HG02970 (cell line): ENCODE measurements at regions not wholly inside any gene's neighbourhood (a gene's known extent, or its start where the extent isn't known, plus 50 kb on each side); places are given as distances from the start of the nearest gene placed in this dataset.

Experiments used
- ATAC-seq: cut with Tn5 transposase; IDR thresholded peaks from one replicate; pipeline ENCODE4 v1.9.1; 2021; ENCODE audit warnings: mild to moderate bottlenecking, moderate library complexity, moderate number of reproducible peaks; ENCODE audit not compliant: unreplicated experiment, low FRiP score

DNA sequence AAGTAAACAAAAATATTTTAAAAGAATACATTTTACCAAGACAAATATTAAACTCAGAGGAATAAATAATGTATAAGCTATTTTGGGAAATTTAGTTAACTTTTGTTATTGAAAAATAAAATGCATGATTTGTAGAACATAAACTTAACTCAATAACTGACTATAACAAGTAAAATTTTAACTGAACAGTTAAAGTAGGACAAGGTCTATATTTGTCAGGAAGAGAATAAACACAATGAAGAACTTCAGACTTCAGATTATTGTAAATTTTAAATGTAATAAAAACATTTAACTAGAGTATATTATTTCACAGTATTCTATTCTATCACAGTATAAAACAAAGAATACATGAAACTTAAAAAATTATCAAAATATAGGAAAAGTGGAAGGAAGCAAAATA lies 948.8 kb upstream of the USP15 start:
- no peak for ATAC-seq

DNA sequence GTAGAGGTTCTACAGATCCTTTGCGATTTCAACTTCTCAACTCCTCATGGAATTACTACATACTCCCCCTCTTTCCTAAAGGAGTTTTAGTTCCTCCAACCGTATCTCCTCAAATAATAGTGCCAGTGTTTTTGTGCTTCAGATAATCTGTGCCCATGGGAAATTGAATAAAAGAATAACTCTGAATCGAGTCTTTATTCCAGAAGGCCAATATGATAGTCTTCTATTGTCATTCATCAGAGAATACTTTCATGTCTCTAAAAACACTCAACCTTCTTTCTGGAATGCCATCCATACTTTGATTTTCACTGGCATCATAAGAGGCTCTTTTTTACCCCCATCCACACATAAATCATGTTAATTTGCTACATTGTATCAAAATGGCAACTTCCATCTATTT lies 911.3 kb upstream of the USP15 start:
- no peak for ATAC-seq

DNA sequence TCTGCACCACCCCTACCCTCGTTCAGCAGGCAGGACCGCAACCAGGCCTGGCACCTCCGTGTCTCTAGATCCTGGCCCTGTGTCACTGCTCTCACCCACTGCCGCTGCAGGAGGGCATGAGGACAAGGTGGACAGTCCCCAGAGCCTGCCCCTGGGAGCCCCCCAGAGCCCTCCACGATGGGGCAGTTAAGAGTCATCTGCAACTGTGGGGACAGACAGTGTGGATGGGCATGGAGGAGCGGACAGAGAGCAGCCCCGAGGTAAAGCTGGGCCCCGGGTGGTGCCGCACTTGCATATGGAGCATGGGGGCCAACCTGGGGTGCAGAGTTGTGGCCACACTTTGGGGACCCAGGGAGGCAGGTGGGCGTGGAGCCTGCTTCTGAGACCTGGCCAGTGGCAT lies 905.1 kb upstream of the USP15 start:
- ATAC-seq = no peak

DNA sequence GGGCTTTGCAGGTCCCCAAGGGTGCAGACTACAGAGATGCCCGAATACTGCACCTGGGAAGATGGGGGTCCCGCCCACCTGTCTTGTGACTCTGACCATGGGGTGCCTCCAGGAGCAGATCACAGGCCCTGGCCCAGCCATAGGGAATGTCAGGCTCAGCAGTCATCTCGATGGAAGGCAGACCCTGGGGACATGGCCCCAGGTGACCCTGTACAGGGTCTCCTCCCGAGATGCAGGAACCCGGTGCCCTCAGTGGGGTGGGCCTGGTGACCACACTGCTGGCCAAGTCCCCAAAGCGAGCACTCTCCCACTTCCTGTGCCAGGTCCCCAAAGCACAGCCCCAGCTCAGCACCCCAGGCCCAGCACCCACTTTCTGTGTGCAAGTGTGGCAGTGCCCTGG lies 903.7 kb upstream of the USP15 start:
- no peak for ATAC-seq

DNA sequence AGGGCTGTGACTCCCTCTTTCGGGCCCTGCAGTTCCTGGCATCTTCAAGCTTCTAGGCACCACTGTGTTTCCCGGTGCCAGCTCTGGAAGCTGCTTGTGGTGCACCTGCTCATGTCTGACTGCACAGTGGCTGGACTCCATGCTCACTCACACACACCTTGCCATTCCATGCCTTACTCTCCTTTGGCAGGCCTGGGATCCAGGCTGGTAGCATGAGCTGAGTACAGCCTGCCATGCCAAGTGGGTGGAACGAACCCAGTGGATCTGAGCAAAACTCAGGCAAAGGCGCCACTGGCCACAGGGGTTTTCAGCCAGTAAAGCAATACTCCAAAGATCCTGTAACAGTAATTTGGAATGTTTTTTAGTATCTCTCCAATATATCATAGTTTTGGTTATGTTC lies 902.7 kb upstream of the USP15 start:
- ATAC-seq = no peak

DNA sequence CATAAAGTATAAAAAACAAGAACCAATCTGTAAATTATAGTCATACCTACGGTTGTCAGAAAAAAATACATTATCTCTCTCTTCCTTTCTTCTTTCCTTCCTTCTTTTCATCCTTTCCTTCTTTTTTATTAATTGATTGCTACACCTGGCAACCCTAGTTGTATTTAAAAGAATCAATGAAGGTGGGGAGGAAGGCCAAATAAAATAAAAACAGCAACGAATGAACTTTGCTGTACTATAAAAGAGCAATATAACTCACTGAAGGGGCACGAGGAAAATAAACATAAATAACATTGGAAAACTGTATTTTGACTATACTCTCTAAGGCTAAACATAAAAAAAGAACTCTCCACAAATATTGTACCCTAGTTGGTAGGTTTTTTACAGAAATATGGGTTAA lies 898.2 kb upstream of the USP15 start:
- ATAC-seq = no peak

DNA sequence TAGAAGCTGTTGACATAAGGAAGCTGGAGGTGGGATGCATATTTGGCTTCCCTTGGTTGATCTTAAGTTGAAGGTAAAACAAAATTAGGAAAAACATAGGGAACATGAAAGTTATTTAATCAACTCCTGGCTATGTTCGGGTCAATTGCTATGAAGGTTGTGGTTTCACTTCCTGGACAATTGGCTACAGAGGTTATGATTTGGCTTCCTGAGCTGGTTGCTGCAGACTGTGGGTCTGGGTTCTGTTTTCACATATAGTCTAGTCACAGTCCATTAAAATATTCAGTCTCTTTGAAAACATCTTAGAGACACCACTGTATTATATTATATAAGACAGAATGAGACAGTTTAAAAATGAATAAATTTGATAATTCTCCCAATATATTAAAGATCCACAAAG lies 895.2 kb upstream of the USP15 start:
- no peak for ATAC-seq

DNA sequence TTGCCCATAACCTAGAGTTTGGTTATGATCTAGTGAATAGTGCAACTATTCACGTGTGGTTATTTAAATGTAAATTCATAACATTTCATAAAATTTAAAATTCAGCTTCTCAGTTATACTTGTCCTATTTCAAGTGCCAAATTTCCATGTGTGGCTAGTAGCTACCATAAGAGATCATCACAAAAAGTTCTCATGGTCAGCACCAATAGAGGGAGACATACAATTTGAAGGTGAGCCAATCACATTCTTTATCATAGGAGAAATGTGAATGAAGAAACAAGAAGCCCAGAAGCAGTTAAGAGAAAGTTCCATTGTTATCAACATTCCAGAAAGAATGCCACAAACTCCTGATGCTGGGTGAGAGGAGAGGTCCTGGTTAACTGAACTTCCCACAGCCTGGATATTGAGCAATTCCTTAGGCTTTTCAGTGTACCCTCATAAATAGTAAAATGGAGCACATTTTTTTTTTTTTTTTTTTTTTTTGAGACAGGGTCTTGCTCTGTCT lies 892.9 kb upstream of the USP15 start:
- no peak for ATAC-seq

DNA sequence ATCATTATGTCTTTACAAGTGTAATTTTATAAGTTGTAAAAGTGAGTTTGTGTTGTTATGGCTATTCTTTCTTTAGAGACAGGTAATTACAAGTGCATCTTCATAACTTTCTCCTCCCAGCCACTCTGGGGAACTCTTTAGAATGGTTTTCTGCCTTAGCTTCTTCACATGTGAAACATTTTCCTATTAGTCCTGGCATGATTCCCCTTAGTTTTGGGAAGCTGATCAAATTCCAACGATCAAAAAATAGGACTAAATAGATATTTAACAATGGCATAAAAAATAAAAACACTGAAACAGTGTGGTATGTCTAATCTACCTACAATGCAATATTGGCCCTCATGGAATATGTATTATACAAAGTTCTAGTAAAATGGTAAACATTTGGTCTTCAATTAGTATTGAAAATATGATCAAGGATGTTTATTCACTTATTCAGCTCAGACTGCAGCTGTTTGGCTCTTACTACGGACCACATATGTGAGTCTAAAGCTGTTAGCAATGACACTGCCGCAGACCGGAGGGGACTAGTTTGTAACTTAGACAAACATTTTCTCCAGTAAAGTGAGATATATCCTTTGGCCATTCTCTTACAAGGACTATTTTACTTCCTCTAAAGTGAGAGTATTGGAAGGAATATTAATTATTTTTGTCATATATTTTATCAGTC lies 890.8 kb upstream of the USP15 start:
- no peak for ATAC-seq

DNA sequence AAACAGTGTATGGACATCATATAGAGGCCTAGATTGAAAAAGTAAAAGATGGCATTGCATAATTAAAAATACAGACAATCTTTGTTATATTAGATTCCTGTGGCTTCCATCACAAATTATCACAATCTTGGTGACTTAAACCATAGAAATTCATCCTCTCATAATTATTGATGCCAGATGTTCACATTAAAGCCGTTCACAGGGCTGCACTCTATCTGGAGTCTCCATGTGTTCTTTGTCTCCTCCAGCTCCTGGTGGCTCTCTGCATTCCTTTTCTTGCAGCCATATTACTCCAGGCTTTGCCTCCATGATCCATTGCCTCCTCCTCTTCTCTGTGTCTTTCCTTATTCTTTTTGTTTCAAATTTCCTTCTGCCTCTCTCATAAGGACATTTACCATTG lies 875.7 kb upstream of the USP15 start:
- no peak for ATAC-seq

DNA sequence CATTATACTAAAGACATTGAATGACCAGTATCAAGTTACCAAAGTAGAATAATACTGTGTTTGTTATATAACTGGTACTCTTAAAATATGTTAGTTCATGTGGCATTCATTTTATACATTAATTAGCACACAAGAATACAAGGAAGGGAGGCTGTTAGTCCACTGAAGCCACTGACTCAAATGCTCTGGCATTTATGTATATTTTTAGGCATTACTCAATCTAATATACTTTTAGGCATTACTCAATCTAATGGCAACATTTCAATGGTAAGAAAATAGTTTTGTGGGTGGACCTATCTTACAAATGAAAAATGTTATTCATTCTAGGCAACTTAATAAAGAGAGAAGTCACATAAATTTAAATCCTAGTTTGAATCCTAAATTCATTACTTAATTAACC lies 874.4 kb upstream of the USP15 start:
- ATAC-seq = no peak

DNA sequence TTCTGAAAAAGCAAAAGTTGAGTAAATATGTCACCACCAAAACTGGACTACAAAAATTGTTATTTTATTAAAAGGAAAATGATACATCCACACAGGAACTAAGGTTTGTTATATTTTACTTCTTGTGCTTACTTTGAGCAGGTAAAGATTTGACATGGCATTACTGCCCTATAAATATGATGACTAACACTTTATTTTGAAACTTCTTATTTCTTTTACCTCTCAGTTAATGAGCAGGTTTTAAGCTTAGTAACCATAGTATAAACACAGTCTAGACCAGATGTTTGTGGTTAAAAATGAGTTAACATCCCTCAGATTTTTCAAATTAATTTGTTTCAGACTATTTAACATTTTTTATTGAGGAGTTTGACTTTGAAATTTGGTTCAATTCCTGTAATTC lies 862.5 kb upstream of the USP15 start:
- ATAC-seq = no peak

DNA sequence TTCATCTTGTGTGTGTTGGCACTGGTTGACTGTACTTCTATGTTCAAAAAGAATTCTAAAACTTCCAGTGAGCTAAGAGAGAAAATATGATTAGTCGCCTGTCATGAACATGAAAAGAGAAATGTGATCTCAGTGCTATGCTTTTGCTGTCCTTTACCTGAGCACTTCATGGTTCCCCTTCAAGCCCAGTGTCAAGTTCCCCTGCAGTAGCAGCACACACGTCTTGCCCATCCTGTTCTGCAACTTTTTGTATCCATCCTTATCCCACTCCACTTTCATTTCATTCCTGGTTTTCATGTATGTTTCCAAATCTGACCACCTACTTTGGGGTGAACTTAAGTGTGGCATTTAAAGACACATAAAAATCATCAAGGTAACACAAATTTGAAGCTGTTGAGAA lies 848.0 kb upstream of the USP15 start:
- no peak for ATAC-seq

DNA sequence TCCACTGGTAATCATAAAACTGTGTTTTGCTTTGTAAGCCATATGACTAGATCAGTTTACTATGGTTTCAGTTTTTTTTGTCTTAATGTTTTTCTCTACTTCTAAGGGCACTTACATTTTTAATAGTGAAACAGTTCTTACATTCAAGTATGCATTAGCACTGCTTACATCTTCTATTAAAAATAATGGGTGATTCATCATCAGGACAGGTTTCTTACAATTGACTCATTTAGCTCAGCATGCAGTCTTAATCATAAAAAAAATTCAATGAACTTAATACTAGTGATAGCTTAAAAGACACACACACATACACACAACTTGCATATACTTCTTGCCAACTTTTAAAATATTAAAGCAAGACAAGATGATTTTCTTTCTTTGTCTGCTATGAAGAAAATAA lies 845.7 kb upstream of the USP15 start:
- ATAC-seq = no peak

DNA sequence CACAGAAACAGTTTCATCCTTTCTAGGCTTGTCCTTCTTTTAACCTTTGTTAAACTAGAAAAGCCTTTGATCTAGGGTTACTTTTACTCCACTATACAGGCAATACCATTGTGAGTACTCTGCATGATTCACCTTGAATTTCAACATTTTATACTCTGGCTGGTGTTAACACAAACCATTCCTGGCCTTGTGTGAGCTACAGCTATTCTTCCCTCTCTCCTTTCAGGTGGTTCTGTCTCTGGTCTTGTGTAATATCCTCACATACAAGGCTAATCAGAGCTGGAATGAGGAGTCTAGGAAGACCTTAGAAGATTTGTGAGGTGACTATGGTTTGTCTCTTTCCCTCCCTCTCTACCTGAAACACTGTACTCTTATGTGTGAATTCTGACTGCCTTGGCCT lies 837.4 kb upstream of the USP15 start:
- no peak for ATAC-seq

DNA sequence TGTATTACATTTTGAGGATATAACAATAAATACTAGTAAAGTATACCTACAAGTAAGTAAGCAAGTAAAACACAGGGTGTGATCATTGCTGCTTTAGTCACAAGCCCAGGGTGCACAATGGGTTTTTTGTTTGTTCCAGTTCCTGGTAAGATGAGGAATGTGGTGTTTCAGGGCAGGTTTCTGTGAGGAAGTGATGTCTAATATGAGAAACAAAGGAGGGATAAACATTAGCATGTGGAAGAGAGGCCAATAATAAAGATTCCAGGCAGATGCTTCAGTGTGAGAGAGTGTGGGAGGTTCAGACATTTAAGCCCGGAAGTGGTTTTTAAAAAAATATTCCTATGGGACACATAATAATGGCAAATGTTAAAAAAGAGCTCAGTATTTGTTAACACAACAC lies 808.1 kb upstream of the USP15 start:
- no peak for ATAC-seq

DNA sequence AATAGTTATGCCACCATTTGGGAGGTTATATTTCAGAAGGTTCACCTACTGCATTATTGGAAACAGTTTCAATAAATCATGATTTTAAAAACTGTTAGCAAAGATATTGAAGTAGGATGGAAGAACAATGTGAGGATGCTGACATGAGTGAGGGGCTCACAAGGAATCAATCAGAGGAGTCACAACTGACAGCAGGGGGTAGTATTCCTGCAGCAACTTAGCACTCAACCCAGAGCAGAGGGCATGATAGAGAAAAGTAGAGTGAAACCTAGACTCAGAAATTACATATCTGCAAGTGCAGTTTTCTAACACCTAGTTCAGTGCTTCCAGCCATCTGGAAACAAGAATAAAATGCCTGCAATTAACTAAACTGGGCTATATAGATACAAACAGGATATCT lies 772.5 kb upstream of the USP15 start:
- ATAC-seq = no peak

DNA sequence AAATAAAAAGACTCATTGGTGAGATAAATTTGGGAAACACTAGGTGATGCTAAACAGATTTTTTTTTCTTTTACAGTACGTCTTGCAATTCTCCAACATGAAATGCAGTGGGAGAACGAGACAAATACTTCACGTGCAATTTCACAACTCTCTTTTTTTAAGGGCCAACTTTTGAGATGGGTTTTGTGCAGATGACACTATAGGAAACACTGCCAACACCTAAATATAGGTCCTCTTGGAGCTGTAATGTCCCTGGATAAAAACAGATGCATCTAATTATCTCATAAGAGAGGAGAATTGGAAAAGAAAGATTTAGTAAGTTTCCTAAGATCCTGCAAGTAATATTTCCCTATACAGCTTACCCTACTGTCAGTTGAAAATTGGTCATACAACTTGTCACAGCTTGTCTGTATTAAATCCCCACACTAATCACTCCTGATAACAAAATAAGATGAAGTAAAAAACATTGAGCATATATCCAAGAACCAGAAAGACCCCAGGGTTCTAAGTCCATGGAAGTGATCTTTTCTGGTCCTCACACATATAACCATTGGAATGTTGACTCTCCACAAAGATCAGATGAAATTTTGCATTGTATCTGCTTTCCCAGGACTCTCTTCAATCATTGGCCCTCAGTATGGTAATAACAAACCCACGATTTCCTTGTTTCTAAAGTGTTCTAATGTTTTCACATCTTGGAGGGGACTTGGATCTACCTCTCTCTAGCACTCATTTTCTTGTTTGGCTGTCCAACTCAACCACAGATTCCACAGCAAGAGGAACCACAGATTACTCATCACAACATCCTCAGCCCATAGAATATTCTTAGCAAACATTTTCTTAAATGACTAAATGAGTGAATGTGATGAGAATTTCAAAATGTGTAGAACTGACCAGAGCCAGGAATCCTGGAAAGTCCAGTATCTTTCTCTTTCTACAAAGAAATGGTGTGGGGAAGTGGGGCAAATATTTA lies 769.4 kb upstream of the USP15 start:
- no peak for ATAC-seq

DNA sequence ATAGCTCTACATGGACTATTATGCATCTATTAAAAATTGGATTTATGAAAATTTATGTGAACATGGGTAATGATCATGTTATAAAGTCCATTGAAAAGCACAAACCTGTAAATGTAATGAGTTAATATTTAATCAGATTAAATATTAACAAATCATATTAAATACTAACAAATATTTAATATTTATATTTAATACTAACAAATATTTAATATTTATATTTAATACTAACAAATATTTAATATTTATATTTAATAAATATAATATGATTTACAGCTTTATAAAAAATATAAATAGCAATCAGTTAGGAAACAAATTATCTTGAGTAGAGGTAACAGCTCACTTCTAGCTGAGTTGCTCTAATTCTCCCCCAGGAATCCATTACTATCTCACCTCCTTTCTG lies 758.0 kb upstream of the USP15 start:
- ATAC-seq = no peak

DNA sequence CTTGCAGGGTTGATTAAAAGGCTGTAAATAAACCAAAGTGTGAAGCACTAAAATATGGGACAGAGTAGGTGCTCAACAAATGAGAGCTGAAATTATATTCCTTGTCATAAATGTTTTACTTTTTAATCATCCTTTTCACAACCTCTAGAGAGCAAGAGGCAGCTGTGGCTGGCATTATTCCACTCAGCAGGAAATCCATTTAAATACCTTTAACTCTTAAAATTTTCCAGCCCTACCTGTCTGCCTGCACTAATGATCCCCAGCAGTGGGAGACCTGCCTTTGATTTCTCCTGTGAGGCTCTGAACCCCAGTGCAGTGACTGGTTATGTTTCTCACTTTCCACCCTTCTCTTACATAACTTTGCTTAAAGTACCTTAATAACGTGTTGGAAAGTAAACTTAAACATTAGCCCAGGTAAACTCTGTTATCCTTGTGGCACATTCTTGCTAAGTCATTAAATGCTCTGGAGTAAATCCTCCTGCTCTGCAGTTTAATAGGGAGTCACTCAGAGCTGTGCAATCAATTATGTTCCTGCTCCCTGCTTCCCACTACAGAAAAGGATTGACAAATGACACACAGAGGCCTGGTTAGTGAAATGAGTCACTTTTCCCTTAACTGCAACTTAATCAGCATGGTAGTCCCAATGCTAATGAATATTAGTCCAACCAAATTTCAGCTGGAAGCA lies 755.7 kb upstream of the USP15 start:
- ATAC-seq = no peak

DNA sequence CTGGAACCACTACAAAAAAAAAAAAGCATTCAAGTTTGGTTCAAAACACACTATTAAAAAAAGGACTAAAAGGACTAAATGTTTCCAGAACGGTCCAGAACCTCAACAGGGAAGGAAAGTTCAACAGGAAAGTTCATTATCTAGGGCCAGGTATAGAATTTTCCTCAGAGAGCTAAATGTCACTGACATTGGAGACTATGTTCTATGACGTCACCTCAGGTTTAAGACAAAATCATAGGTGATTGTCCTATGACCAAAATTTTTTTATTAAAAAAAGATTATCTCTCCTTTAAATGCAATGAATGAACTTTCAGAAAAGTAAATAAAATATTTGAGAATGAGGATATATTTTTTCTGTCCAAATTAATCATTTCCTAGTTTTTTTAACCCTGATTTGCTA lies 746.7 kb upstream of the USP15 start:
- ATAC-seq = no peak
